ENCODE measurements at regions not wholly inside any gene's neighbourhood (a gene's known extent, or its start where the extent isn't known, plus 50 kb on each side); places are given as distances from the start of the nearest gene placed in this dataset.

DNA sequence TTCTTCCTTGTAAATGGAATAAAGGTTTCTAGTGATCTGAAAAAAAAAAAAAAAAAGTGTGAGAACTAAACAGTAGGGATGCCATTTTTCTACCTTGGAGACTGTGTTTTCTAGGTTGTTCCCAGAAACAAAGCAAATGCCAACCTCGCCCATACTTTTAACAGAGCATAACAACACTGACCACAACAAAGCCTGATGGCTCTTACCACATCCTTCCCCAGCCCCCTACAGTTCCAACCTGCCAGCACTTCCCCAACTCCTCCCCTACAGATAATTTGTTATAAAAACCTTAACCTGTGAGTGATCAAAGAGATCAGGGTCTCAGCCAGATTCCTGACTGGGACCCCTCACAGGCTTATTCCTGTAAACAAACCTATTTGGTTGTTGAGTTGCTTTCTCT, 940.0 kb downstream of the SH3BGRL start:
- TF ChIP-seq, protein P1, sequence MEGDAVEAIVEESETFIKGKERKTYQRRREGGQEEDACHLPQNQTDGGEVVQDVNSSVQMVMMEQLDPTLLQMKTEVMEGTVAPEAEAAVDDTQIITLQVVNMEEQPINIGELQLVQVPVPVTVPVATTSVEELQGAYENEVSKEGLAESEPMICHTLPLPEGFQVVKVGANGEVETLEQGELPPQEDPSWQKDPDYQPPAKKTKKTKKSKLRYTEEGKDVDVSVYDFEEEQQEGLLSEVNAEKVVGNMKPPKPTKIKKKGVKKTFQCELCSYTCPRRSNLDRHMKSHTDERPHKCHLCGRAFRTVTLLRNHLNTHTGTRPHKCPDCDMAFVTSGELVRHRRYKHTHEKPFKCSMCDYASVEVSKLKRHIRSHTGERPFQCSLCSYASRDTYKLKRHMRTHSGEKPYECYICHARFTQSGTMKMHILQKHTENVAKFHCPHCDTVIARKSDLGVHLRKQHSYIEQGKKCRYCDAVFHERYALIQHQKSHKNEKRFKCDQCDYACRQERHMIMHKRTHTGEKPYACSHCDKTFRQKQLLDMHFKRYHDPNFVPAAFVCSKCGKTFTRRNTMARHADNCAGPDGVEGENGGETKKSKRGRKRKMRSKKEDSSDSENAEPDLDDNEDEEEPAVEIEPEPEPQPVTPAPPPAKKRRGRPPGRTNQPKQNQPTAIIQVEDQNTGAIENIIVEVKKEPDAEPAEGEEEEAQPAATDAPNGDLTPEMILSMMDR (IDR thresholded peaks at IDR 0.05): no peak
- Histone ChIP-seq H3K9me3 (no peaks in the 10 kb centered on the region), H3K36me3 (no peaks in the 10 kb centered on the region), H3K27me3 (no peaks in the 10 kb centered on the region), H3K4me3 (no peak overlapping the region), H3K27ac (no peak overlapping the region), H3K4me1 (no peaks in the 10 kb centered on the region)
- DNase-seq (no peak), ATAC-seq (no peak)
- intact Hi-C loops (cut with DNase I): no loop called here

- intact Hi-C loops (cut with DNase I): no loop called here
- TF ChIP-seq, protein P1 (IDR thresholded peaks at IDR 0.05): no peak
- DNase-seq (no peak), ATAC-seq (no peak)
- no peaks in the 10 kb centered on the region for H3K9me3 ChIP-seq
- H3K27ac ChIP-seq: no peak overlapping the region
- H3K4me1 ChIP-seq: no peaks in the 10 kb centered on the region
- H3K27me3 ChIP-seq: no peaks in the 10 kb centered on the region
- no peak overlapping the region for H3K4me3 ChIP-seq
- H3K36me3 ChIP-seq: no peaks in the 10 kb centered on the region
Measured at GRCh38 chrX:82161195-82161594, 959.3 kb downstream of the SH3BGRL start.

DNA sequence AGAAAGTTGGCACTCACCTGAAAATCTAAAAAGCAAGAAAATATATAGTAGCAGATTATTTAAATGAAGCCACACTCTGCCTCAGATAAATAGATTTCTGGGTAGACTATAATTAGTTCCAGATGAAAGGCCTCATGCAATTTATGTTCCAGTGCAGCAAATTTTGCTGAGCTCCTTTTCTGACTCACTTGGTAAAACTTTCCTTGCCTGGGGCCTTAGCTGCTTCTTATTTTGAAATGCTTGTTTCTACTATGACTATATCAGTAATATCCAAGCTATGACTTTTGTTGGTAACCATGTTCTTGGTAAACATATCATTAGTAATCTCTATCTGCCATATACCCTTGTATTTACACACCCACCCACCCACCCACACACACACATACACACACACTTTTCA, 961.8 kb downstream of the SH3BGRL start:
- Histone ChIP-seq H3K4me1 (no peaks in the 10 kb centered on the region), H3K36me3 (no peaks in the 10 kb centered on the region), H3K4me3 (no peak overlapping the region), H3K27me3 (no peaks in the 10 kb centered on the region), H3K9me3 (no peaks in the 10 kb centered on the region), H3K27ac (no peak overlapping the region)
- TF ChIP-seq, protein P1 (IDR thresholded peaks at IDR 0.05): no peak
- ATAC-seq: no peak
- intact Hi-C loops (cut with DNase I): no loop called here
- DNase-seq: no peak

DNA sequence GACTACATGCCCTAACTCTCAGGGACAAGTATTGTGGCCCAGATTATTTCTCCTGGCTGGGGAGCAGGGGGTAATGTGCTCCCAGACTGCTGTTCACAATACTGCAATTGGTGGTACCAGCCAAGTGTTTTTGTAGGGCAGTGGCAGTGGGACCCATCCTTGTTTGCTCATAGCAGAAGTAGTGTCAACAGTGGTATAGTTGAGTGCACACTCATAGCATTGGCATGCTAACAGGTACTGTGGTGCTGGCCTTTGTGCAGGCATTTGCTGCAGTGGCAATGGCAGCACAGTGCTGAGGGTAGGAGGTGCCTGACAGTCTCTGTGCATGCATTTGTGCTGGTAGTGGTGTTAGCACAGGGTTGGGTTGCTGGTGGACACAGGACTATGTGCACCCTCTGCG, 995.0 kb downstream of the SH3BGRL start:
- TF ChIP-seq, protein P1 (IDR thresholded peaks at IDR 0.05): no peak
- intact Hi-C loops (cut with DNase I): no loop called here
- Histone ChIP-seq H3K36me3 (no peaks in the 10 kb centered on the region), H3K27me3 (no peaks in the 10 kb centered on the region), H3K9me3 (no peaks in the 10 kb centered on the region), H3K4me3 (no peak overlapping the region), H3K27ac (no peak overlapping the region), H3K4me1 (no peaks in the 10 kb centered on the region)
- ATAC-seq (no peak), DNase-seq (no peak)

GRCh38 chrX:82208975-82209374, 1007.1 kb downstream of the SH3BGRL start:
- DNase-seq: no peak
- ATAC-seq: no peak
- H3K27ac ChIP-seq: no peak overlapping the region
- intact Hi-C loops (cut with DNase I): no loop called here
- no peak overlapping the region for H3K4me3 ChIP-seq
- H3K9me3 ChIP-seq: no peaks in the 10 kb centered on the region
- H3K36me3 ChIP-seq: no peaks in the 10 kb centered on the region
- H3K27me3 ChIP-seq: no peaks in the 10 kb centered on the region
- TF ChIP-seq, protein P1 (IDR thresholded peaks at IDR 0.05): no peak
- H3K4me1 ChIP-seq: no peaks in the 10 kb centered on the region

- TF ChIP-seq, protein P1 (IDR thresholded peaks at IDR 0.05): peak; percentile 26
- Histone ChIP-seq H3K36me3 (no peaks in the 10 kb centered on the region), H3K27me3 (no peaks in the 10 kb centered on the region), H3K4me3 (no peak overlapping the region), H3K9me3 (no peaks in the 10 kb centered on the region), H3K27ac (no peak overlapping the region), H3K4me1 (no peaks in the 10 kb centered on the region)
- DNase-seq (no peak), ATAC-seq (peak; percentile 61)
- intact Hi-C loops (cut with DNase I): no loop called here
Measured at GRCh38 chrX:82218361-82218760, 1016.5 kb downstream of the SH3BGRL start.

All from upper lobe of right lung (tissue), 1 donor.